HT1080 (cell line): ENCODE measurements at regions not wholly inside any gene's neighbourhood (a gene's known extent, or its start where the extent isn't known, plus 50 kb on each side); places are given as distances from the start of the nearest gene placed in this dataset.
A peak's percentile ranks its signal among the peaks of the same experiment; 100 is the strongest.

Experiments used
- DNase-seq: peaks from one replicate; pipeline ENCODE4 v3.0.0-alpha.2; 2015; ENCODE audit warnings: low read depth

GRCh38 chr6:104428184-104428583 is 431.5 kb downstream of the HACE1 start:
- DNase-seq, result no peak

- DNase-seq, result no peak
Measured at GRCh38 chr6:104423691-104424090, 436.0 kb downstream of the HACE1 start.

GRCh38 chr6:104421650-104422049 is 438.1 kb downstream of the HACE1 start:
- no peak for DNase-seq

GRCh38 chr6:104418839-104419238 is 440.9 kb downstream of the HACE1 start:
- no peak for DNase-seq

GRCh38 chr6:104418125-104418524 is 441.6 kb downstream of the HACE1 start:
- DNase-seq, result peak; percentile 73

GRCh38 chr6:104414723-104415122 is 445.0 kb downstream of the HACE1 start:
- no peak for DNase-seq

GRCh38 chr6:104413767-104414166 is 446.0 kb downstream of the HACE1 start:
- DNase-seq, result no peak

- no peak for DNase-seq
Measured at GRCh38 chr6:104411302-104411701, 448.4 kb downstream of the HACE1 start.

- no peak for DNase-seq
Measured at GRCh38 chr6:104409913-104410312, 449.8 kb downstream of the HACE1 start.

GRCh38 chr6:104407957-104408356 is 451.8 kb downstream of the HACE1 start:
- no peak for DNase-seq

GRCh38 chr6:104404377-104404776 is 455.3 kb downstream of the HACE1 start:
- peak; percentile 10 for DNase-seq

GRCh38 chr6:104402572-104402971 is 457.1 kb downstream of the HACE1 start:
- DNase-seq, result no peak

GRCh38 chr6:104401926-104402325 is 457.8 kb downstream of the HACE1 start:
- DNase-seq, result no peak

- DNase-seq, result no peak
Measured at GRCh38 chr6:104400844-104401243, 458.9 kb downstream of the HACE1 start.

- DNase-seq, result no peak
Measured at GRCh38 chr6:104396077-104396476, 463.6 kb downstream of the HACE1 start.

- DNase-seq, result no peak
Measured at GRCh38 chr6:104381907-104382306, 477.8 kb downstream of the HACE1 start.

GRCh38 chr6:104365451-104366234 is 494.1 kb downstream of the HACE1 start:
- DNase-seq, result no peak

- DNase-seq, result no peak
Measured at GRCh38 chr6:104357928-104358327, 501.8 kb downstream of the HACE1 start.

GRCh38 chr6:104356197-104356596 is 503.5 kb downstream of the HACE1 start:
- DNase-seq, result no peak

GRCh38 chr6:104349191-104349590 is 510.5 kb downstream of the HACE1 start:
- no peak for DNase-seq

GRCh38 chr6:104344223-104344622 is 515.5 kb downstream of the HACE1 start:
- no peak for DNase-seq

- DNase-seq, result no peak
Measured at GRCh38 chr6:104332364-104332763, 527.4 kb downstream of the HACE1 start.

- peak; percentile 62 for DNase-seq
Measured at GRCh38 chr6:104326173-104327001, 533.3 kb downstream of the HACE1 start.
